IPS-18c (cell line): ENCODE measurements at regions not wholly inside any gene's neighbourhood (a gene's known extent, or its start where the extent isn't known, plus 50 kb on each side); places are given as distances from the start of the nearest gene placed in this dataset.

ENCODE experiments used
- H3K4me3 ChIP-seq: 2 replicates; pipeline ENCODE4 v1.7.0; 2013; ENCODE audit warnings: low read depth, mild to moderate bottlenecking, low read length, moderate library complexity; ENCODE audit not compliant: insufficient read depth
- H3K9me3 ChIP-seq: one replicate; pipeline ENCODE4 v1.6.1; 2013; ENCODE audit warnings: mild to moderate bottlenecking, low read length, moderate library complexity; ENCODE audit not compliant: control insufficient read depth, insufficient read depth

GRCh38 chr11:134575504-134576230, 163.6 kb upstream of the B3GAT1 start:
- no peaks in the 10 kb centered on the region for H3K9me3 ChIP-seq
- no peak overlapping the region for H3K4me3 ChIP-seq

DNA sequence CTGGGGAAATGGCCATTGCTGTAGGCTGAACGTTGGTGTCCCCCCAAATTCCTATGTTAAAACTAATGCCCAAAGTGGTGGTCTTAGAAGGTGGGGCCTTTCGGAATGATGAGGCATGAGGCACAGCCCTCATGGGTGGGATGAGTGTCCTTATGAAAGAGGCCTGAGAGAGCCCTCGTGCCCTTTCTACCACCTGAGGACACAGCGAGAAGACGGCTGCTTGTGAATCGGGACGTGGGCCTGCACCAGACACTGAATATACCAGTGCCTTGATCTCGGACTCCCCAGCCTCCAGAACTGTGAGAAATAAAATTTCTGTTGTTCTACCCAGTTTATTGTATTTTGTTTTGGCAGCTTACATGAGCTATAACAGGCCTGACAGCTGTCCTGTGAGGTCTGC, 162.9 kb upstream of the B3GAT1 start:
- Histone ChIP-seq H3K9me3 (no peaks in the 10 kb centered on the region), H3K4me3 (no peak overlapping the region)

- H3K4me3 ChIP-seq = no peak overlapping the region
- no peaks in the 10 kb centered on the region for H3K9me3 ChIP-seq
Observed at GRCh38 chr11:134574425-134574824, 162.4 kb upstream of the B3GAT1 start.

- no peaks in the 10 kb centered on the region for H3K9me3 ChIP-seq
Observed at GRCh38 chr11:134573857-134574256, 161.8 kb upstream of the B3GAT1 start.

GRCh38 chr11:134572741-134573675, 161.0 kb upstream of the B3GAT1 start:
- H3K9me3 ChIP-seq = no peaks in the 10 kb centered on the region
- H3K4me3 ChIP-seq = no peak overlapping the region

More at GRCh38 chr11:134573857-134574256, 161.8 kb upstream of the B3GAT1 start:
- no peak overlapping the region for H3K4me3 ChIP-seq

DNA sequence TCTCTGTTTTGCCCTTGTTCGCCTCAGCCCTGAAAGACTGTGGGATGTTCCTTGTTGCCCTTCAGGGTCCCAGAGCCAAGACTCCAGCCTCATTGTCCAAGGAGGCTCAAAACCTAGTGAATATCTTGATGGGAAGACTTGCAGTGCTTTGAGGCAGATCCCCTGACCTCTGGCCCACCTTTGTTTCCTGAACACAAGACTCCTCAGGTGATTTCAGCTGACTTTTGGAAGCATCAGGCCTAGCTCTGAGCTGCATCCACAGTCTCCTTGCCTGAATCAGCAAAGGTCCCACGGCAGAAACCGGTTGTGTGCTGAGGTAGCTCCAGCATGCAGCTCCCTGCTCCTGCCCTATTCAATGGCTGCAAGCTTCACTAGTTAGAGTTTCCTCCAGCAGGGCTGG, 159.3 kb upstream of the B3GAT1 start:
- Histone ChIP-seq H3K9me3 (no peaks in the 10 kb centered on the region), H3K4me3 (no peak overlapping the region)

DNA sequence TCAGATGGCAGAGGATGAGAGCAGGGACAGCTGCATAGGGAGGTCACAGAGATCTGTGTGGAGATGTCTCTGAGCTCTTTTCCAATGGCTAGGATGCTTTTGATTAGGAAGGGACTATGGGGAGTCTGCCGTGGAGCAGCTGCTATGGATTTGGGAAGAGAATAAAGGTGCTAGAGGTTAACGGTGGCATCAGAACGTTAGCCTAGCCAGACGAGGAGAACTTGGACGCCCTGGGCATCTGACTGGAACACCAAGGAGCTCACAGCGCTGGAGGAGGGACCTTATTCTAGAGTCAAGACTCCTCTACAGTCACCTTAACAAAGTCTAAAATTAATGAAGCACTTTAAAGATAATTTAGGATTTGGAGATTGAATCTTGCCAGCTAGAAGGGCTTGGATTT, 157.2 kb upstream of the B3GAT1 start:
- Histone ChIP-seq H3K4me3 (no peak overlapping the region), H3K9me3 (no peaks in the 10 kb centered on the region)

DNA sequence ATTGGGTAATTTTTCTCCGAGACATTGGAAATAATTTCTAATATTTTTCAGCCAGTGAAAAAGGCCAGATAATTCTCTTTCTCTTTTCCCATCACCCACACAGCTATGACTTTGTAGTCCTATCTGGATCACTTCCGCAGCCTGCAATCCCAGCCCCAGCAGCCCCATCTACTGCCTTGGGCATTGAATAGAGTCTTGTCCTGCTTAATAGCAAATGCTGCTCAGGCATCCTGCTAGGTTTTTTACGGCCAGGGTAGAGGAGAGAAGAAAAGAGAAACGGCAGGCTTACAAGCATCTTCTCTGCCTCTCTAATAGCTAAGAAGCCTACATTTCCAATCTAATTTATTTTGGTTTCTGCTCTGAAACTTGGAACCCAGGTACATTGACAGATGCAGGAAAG, 154.3 kb upstream of the B3GAT1 start:
- Histone ChIP-seq H3K9me3 (no peaks in the 10 kb centered on the region), H3K4me3 (no peak overlapping the region)

DNA sequence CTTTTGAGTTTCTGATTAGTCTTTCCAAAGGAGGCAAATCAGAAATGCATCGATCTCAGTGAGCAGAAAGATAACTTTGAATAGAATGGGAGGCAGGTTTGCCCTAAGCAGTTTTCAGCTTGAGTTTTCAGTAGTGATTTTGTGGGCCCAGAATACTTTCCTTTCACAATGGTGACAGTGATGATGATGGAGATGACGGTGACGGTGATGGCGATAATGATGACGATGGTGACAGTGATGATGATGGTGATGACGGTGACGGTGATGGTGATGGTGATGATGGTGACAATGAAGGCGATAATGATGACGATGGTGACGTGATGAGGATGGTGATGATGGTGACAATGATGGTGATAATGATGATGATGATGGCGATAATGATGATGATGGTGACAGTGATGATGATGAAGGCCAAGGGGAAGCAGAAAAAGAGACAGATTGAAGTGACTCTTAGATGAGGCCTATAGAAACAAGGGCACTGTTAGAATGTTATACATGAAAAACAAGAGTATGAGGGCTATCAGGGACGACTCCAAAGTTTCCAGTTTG, 153.4 kb upstream of the B3GAT1 start:
- H3K9me3 ChIP-seq = no peaks in the 10 kb centered on the region
- no peak overlapping the region for H3K4me3 ChIP-seq

GRCh38 chr11:134564472-134565200, 152.6 kb upstream of the B3GAT1 start:
- Histone ChIP-seq H3K9me3 (no peaks in the 10 kb centered on the region), H3K4me3 (no peak overlapping the region)

DNA sequence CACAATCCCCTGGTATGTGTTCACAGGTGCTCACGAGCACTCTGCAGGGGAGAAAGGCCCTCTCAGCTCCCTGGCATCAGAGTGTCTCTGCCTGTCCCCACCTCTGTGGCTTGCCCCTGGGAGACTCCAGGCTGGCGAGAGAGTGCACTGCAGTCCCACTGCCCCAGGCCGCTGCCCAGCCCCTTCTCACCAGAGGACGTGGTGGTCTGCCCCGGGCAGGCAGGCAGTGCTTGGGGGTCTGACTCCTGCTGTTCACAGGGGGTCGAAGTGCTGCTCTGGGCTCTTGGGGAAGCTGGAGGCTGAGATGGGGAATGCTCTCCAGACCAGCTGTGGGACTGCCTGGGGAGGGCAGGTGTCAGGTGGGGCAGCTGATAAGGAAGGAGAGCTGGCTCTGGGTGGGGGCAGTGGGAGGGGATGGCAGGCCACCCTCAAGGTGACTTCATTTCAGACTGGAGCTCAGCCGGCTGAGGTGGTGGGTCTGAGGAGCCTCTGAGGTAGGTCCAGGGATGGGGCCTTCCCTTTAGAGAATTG, 151.0 kb upstream of the B3GAT1 start:
- Histone ChIP-seq H3K9me3 (no peaks in the 10 kb centered on the region), H3K4me3 (no peak overlapping the region)

GRCh38 chr11:134562196-134562595, 150.2 kb upstream of the B3GAT1 start:
- Histone ChIP-seq H3K9me3 (no peaks in the 10 kb centered on the region), H3K4me3 (no peak overlapping the region)

DNA sequence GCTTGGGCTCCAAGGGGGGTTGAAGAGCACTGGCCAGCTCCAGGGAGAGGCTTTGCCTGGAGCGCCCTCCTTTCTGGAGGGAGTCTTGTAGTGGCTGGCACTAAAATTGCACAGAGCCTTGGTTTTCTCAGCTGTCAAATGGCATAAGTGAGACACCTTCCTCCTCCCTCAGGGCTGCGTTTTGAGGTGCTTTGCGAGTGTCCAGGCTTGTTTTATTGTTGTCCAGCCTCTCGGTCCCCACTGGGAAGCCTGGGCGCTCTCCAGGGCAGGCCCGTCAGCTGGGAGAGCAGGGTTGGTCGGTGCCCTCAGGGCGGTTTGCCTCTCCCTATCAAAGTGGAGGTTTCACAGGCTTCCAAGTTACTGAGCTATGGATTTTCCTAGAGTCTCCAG, 149.3 kb upstream of the B3GAT1 start:
- Histone ChIP-seq H3K9me3 (no peaks in the 10 kb centered on the region), H3K4me3 (no peak overlapping the region)

DNA sequence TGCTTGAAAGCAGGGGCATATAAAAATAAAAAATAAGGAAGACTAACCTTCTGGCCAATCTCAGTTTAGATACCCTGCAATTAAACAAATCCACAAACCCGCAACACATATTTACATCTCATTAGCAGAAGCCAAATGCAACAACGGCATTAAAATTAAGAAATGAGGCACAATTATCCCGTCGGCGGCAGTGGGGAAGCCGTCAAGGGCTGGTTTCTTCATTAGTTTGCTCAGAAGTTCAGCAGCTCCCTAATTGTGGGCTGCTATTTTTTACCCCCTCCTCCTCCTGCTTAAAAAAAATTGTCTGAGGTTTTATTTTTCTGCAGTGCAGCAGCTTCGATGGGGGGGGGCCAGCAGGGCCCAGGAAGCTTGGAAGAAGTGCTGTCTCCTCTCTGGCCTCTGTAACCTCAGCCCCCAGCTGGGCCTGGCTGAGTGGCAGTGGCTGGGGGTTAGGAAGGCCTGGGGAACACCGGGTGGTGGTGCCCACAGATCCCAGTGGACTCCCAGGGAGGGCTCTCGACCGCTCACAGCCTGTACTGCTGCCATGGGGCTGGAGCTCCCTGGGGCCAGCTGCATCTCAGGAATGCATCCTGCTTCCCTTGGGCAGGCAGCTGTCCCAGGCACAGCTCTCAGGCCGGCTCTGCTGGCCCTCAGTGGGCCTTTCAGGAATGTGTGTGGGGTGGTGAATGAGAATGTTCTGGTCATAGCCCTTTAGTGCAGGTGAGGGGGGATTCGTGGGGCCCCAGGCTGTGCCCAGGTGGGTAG, 148.7 kb upstream of the B3GAT1 start:
- no peak overlapping the region for H3K4me3 ChIP-seq
- H3K9me3 ChIP-seq = no peaks in the 10 kb centered on the region

DNA sequence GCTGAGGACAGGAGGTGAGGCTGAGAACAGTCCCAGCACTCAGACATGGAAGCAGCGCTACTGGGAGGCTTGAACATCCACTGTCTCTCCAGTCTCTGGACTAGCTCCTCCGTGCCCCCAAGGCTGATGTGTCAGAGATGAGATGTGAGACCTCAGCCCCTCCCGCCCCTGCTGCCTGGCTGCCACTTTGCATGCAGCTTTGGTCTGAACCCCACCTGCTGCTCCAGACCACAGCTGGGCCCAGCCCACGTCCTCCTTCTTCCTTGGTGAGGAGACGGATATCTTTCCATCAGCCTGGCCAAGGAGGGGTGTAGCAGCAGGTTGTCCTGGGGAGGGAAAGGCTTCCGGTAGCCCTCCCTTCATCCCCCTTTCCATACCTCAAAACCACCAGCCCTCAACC, 148.0 kb upstream of the B3GAT1 start:
- Histone ChIP-seq H3K9me3 (no peaks in the 10 kb centered on the region), H3K4me3 (no peak overlapping the region)

- Histone ChIP-seq H3K4me3 (no peak overlapping the region), H3K9me3 (no peaks in the 10 kb centered on the region)
Observed at GRCh38 chr11:134559602-134559962, 147.5 kb upstream of the B3GAT1 start.
